ENCODE measurements at regions not wholly inside any gene's neighbourhood (a gene's known extent, or its start where the extent isn't known, plus 50 kb on each side); places are given as distances from the start of the nearest gene placed in this dataset.

DNA sequence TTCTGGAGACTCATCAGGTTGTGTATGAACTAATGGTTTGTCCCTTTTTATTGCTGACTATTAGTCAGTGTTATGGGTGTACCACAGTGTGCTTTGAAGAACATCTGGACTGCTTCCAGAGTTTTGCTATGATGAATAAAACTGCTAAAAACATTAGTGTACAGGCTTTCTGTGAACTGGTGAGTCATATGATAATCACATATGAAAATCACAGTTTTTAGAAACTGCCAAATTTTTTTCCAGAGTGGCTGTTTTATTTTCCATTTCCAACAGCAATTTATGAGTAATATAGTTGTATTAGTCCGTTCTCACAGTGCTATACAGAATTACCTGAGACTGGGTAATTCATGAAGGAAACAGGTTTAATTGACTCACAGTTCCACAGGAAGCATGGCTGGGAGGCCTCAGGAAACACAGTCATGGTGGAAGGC is 281.2 kb upstream of the VSTM2A start:
- TF ChIP-seq EZH2 (IDR thresholded peaks at IDR 0.05; ENCODE audit: insufficient read depth, poor library complexity, severe bottlenecking) (no peak), EZH2phosphoT487 (IDR thresholded peaks at IDR 0.05; ENCODE audit: insufficient read depth, low read depth) (no peak)
